T-helper 2 cell treated with Interferon-gamma antibody and Interleukin-4, amounts not matched to agents 5 μg/mL and 100 μg/mL, for 36 hours (primary cell): ENCODE measurements at regions not wholly inside any gene's neighbourhood (a gene's known extent, or its start where the extent isn't known, plus 50 kb on each side); places are given as distances from the start of the nearest gene placed in this dataset.

Source experiments
- DNase-seq: peaks from one replicate; pipeline ENCODE4 v3.0.0; 2021; ENCODE audit warnings: low spot score
- H3K27ac Mint-ChIP-seq: one replicate; pipeline ENCODE4 v1.8.0; 2021; ENCODE audit warnings: mild to moderate bottlenecking, mixed read lengths
- H3K27me3 Mint-ChIP-seq: one replicate; pipeline ENCODE4 v1.8.0; 2021; ENCODE audit warnings: low read depth, mixed read lengths
- H3K36me3 Mint-ChIP-seq: one replicate; pipeline ENCODE4 v1.8.0; 2021; ENCODE audit warnings: low read depth, mixed read lengths
- H3K4me1 Mint-ChIP-seq: one replicate; pipeline ENCODE4 v1.8.0; 2021; ENCODE audit warnings: low read depth, mixed read lengths
- H3K4me3 Mint-ChIP-seq: one replicate; pipeline ENCODE4 v1.8.0; 2022; ENCODE audit warnings: mild to moderate bottlenecking, moderate library complexity, mixed read lengths
- H3K9me3 Mint-ChIP-seq: one replicate; pipeline ENCODE4 v1.8.0; 2021; ENCODE audit warnings: mixed read lengths

- H3K9me3 Mint-ChIP-seq = no peaks in the 10 kb centered on the region
- H3K27ac Mint-ChIP-seq = no peak overlapping the region
- no peak for DNase-seq
- no peaks in the 10 kb centered on the region for H3K4me1 Mint-ChIP-seq
- no peak overlapping the region for H3K4me3 Mint-ChIP-seq
- H3K36me3 Mint-ChIP-seq = no peaks in the 10 kb centered on the region
- H3K27me3 Mint-ChIP-seq = no peaks in the 10 kb centered on the region
Measured at GRCh38 chr5:123813937-123814624, 302.1 kb downstream of the CSNK1G3 start.

GRCh38 chr5:123813264-123813663, 301.3 kb downstream of the CSNK1G3 start:
- H3K4me3 Mint-ChIP-seq = no peak overlapping the region
- H3K4me1 Mint-ChIP-seq = no peaks in the 10 kb centered on the region
- no peaks in the 10 kb centered on the region for H3K27me3 Mint-ChIP-seq
- DNase-seq = no peak
- no peaks in the 10 kb centered on the region for H3K36me3 Mint-ChIP-seq
- H3K9me3 Mint-ChIP-seq = no peaks in the 10 kb centered on the region
- no peak overlapping the region for H3K27ac Mint-ChIP-seq

GRCh38 chr5:123811831-123812230, 299.9 kb downstream of the CSNK1G3 start:
- Mint-ChIP-seq H3K9me3 (no peaks in the 10 kb centered on the region), H3K4me3 (no peak overlapping the region), H3K27ac (no peak overlapping the region), H3K4me1 (no peaks in the 10 kb centered on the region), H3K36me3 (no peaks in the 10 kb centered on the region), H3K27me3 (no peaks in the 10 kb centered on the region)
- no peak for DNase-seq

GRCh38 chr5:123810746-123811340, 298.9 kb downstream of the CSNK1G3 start:
- Mint-ChIP-seq H3K4me3 (no peak overlapping the region), H3K27me3 (no peaks in the 10 kb centered on the region), H3K9me3 (no peaks in the 10 kb centered on the region), H3K4me1 (no peaks in the 10 kb centered on the region), H3K27ac (no peak overlapping the region), H3K36me3 (no peaks in the 10 kb centered on the region)
- DNase-seq = no peak

- DNase-seq = no peak
- Mint-ChIP-seq H3K4me3 (no peak overlapping the region), H3K27me3 (no peaks in the 10 kb centered on the region), H3K9me3 (no peaks in the 10 kb centered on the region), H3K36me3 (no peaks in the 10 kb centered on the region), H3K27ac (no peak overlapping the region), H3K4me1 (no peaks in the 10 kb centered on the region)
Measured at GRCh38 chr5:123810253-123810652, 298.3 kb downstream of the CSNK1G3 start.

GRCh38 chr5:123809594-123810221, 297.7 kb downstream of the CSNK1G3 start:
- H3K4me3 Mint-ChIP-seq = no peak overlapping the region
- no peaks in the 10 kb centered on the region for H3K27me3 Mint-ChIP-seq
- H3K27ac Mint-ChIP-seq = no peak overlapping the region
- no peaks in the 10 kb centered on the region for H3K9me3 Mint-ChIP-seq
- H3K4me1 Mint-ChIP-seq = no peaks in the 10 kb centered on the region
- DNase-seq = no peak
- no peaks in the 10 kb centered on the region for H3K36me3 Mint-ChIP-seq

GRCh38 chr5:123808461-123809380, 296.7 kb downstream of the CSNK1G3 start:
- DNase-seq = no peak
- Mint-ChIP-seq H3K4me1 (no peaks in the 10 kb centered on the region), H3K4me3 (no peak overlapping the region), H3K9me3 (no peaks in the 10 kb centered on the region), H3K36me3 (no peaks in the 10 kb centered on the region), H3K27ac (no peak overlapping the region), H3K27me3 (no peaks in the 10 kb centered on the region)

- Mint-ChIP-seq H3K27ac (no peak overlapping the region), H3K36me3 (no peaks in the 10 kb centered on the region), H3K9me3 (no peaks in the 10 kb centered on the region), H3K27me3 (no peaks in the 10 kb centered on the region), H3K4me3 (no peak overlapping the region), H3K4me1 (no peaks in the 10 kb centered on the region)
- no peak for DNase-seq
Measured at GRCh38 chr5:123807177-123807945, 295.4 kb downstream of the CSNK1G3 start.

GRCh38 chr5:123806644-123807043, 294.7 kb downstream of the CSNK1G3 start:
- H3K27me3 Mint-ChIP-seq = no peaks in the 10 kb centered on the region
- H3K27ac Mint-ChIP-seq = no peak overlapping the region
- H3K4me3 Mint-ChIP-seq = no peak overlapping the region
- H3K36me3 Mint-ChIP-seq = no peaks in the 10 kb centered on the region
- no peak for DNase-seq
- no peaks in the 10 kb centered on the region for H3K4me1 Mint-ChIP-seq
- H3K9me3 Mint-ChIP-seq = no peaks in the 10 kb centered on the region

GRCh38 chr5:123805300-123805699, 293.3 kb downstream of the CSNK1G3 start:
- Mint-ChIP-seq H3K27me3 (no peaks in the 10 kb centered on the region), H3K9me3 (no peaks in the 10 kb centered on the region), H3K4me3 (no peak overlapping the region), H3K36me3 (no peaks in the 10 kb centered on the region), H3K27ac (no peak overlapping the region), H3K4me1 (no peaks in the 10 kb centered on the region)
- no peak for DNase-seq

- H3K4me1 Mint-ChIP-seq = no peaks in the 10 kb centered on the region
- no peak overlapping the region for H3K4me3 Mint-ChIP-seq
- H3K9me3 Mint-ChIP-seq = no peaks in the 10 kb centered on the region
- DNase-seq = no peak
- no peak overlapping the region for H3K27ac Mint-ChIP-seq
- no peaks in the 10 kb centered on the region for H3K36me3 Mint-ChIP-seq
- no peaks in the 10 kb centered on the region for H3K27me3 Mint-ChIP-seq
Measured at GRCh38 chr5:123803359-123803758, 291.4 kb downstream of the CSNK1G3 start.

GRCh38 chr5:123802298-123802951, 290.4 kb downstream of the CSNK1G3 start:
- Mint-ChIP-seq H3K4me3 (no peak overlapping the region), H3K4me1 (no peaks in the 10 kb centered on the region), H3K36me3 (no peaks in the 10 kb centered on the region), H3K27ac (no peak overlapping the region), H3K9me3 (no peaks in the 10 kb centered on the region), H3K27me3 (no peaks in the 10 kb centered on the region)
- DNase-seq = no peak

GRCh38 chr5:123800640-123801039, 288.7 kb downstream of the CSNK1G3 start:
- no peaks in the 10 kb centered on the region for H3K27me3 Mint-ChIP-seq
- no peaks in the 10 kb centered on the region for H3K9me3 Mint-ChIP-seq
- H3K27ac Mint-ChIP-seq = no peak overlapping the region
- no peak overlapping the region for H3K4me3 Mint-ChIP-seq
- H3K36me3 Mint-ChIP-seq = no peaks in the 10 kb centered on the region
- no peak for DNase-seq
- no peaks in the 10 kb centered on the region for H3K4me1 Mint-ChIP-seq
